ENCODE measurements at regions not wholly inside any gene's neighbourhood (a gene's known extent, or its start where the extent isn't known, plus 50 kb on each side); places are given as distances from the start of the nearest gene placed in this dataset.
"Not testable (repeated sequence)": the region's sequence is repeated elsewhere in the genome, so short reads cannot be mapped to it uniquely, and the experiment has no call there.

DNA sequence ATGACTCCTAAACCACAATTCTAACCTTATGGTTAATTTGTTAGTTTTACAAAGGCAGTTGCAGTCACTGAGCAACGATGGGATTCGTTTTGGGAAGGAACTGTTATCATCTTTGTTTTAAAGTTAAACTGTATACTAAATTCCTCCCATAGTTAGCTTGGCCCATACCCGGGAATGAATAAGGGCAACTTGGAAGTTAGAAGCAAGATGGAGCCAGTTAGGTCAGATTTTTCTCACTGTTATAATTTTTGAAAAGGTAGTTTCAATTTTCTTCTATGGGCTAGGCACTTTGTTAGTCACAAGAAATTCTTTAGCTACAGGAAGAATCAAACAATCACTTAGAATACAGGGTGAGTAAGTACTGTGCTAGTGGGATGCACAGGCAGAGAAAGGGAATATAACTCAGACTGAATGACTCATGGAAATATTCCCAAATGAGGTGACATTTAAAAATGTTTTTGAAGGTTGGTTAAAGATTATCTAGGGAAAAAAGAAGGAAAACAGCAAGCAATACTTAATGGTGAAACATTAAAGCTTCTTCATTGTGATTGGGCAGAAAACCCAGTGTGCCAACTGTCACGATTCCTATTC is 153.6 kb downstream of the MAGEB17 start:
- no peak for DNase-seq

DNA sequence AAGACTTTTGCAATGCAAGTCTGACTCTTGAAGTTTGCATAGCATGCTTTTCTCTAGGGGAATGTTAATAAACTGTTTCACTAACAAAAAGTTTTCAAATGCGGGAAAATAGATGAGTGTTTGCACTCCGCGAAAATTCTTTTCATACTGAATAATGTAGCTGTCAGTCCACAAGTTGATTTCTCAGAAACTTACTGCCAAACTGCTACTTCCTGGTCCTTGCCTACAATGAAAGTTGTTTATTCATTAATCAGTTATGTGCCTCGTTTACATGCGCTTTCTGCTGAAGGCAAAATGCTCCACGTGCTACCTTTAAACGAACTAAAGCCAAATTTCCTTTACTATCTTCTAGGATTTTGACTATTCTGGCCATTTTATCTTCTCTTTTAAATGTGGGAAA is 166.2 kb downstream of the MAGEB17 start:
- no peak for DNase-seq

DNA sequence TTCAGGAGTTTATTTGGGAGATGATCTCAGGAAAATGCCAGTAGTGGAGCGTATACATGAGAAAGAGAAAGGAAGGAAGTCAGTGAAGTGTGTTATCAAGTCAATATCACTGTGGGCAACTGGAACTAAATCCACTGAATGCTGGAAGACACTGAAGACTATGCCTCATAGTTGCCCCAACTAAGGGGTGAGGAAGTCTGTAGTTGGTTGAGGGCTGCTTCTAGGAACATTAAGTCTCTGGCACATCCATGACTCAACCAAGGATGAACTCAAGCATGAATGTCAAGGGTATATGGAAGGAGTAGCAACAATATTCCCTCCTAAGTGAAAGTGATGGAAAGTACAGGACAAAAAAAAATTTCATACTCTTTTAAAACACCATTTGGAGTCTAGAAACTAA is 167.9 kb downstream of the MAGEB17 start:
- DNase-seq, result no peak

DNA sequence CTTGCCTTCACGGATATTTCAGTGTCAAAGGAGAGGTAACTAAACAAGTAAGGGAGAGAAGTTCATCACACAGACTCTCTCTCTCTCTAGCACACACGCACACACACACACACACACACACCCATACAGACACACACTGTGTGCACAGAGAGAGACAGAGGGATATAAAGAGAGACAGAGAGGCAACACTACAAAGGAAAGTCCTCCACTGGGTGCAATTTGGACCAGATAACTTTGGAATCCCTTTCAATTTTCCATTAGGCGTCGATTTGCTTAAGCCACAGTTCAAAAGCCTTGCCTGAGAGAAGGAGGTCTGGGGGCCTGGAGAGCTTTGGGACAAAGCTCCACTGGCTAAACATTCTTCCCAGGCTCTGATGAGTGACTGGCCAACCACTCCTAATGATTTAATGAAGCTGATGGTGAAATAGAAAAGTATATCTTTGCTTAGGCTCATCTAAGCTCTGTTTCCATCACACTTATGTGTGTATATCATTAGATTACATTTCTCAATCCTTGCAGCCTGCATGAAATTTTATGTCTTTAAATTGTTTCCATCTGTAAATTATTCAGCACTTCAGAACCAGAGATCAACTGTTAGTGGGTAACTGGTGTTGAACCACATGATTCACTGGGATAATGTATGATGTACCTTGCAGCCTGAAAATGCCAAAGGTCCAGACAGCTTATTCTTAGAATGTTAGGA is 180.8 kb downstream of the MAGEB17 start:
- DNase-seq, result no peak

DNA sequence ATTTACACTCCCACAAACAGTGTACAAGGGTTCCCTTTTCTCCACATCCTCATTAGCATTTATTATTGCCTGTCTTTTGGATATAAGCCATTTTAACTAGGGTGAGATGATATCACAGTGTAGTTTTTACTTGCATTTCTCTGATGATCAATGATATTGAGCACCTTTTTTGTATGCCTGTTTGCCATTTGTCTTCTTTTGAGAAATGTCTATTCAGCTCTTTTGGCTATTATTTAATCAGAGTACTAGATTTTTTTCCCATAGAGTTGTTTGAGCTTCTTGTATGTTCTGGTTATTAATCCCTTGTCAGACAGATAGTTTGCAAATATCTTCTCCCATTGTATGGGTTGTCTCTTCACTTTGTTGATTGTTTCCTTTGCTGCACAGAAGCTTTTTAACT is 190.6 kb downstream of the MAGEB17 start:
- DNase-seq, result no peak

DNA sequence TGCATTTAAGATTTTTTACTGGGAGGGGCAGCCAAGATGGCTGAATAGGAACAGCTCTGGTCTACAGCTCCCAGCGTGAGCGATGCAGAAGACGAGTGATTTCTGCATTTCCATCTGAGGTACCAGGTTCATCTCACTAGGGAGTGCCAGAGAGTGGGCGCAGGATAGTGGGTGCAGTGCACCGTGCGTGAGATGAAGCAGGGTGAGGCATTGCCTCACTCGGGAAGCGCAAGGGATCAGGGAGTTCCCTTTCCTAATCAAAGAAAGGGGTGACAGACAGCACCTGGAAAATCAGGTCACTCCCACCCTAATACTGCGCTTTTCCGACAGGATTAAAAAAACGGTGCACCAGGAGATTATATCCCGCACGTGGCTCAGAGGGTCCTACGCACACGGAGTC is 192.8 kb downstream of the MAGEB17 start:
- DNase-seq, result not testable (repeated sequence)

DNA sequence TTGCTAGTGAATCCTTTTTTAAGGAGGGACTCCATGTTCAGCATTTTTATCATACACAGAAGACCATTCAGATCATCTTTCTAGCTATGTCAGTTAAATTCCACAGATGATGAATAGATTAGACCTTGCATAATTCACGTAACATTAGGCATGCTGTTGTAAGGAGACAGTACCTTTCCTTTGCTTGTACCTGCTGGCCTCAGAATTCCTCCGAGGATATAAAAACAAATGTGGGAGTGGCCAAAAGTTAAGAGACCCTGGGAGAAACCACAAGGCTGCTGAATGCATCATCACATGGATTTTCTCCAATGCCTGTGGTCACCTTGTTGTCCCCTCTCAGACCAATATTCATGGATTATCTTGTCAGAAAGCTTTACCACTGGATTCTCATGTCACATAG is 201.4 kb downstream of the MAGEB17 start:
- no peak for DNase-seq

DNA sequence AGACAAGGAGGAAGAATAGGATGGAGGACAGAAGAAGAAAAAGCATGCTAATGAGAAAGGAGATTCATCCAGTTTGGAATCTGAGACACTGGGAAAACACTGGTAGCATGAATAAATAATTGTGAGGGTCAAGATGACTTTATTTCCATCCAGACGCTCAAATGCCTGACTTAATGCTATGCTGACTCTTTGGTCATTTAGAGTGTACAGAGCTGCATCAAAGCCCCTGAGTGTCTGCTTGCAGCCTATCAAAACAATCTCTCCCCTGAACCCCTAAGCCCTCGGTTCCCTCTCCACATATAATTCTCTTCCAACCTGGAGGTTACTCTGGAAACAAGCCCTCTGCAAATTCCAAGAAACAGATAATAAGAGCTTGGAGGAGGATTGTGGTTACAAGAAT is 208.8 kb downstream of the MAGEB17 start:
- no peak for DNase-seq

DNA sequence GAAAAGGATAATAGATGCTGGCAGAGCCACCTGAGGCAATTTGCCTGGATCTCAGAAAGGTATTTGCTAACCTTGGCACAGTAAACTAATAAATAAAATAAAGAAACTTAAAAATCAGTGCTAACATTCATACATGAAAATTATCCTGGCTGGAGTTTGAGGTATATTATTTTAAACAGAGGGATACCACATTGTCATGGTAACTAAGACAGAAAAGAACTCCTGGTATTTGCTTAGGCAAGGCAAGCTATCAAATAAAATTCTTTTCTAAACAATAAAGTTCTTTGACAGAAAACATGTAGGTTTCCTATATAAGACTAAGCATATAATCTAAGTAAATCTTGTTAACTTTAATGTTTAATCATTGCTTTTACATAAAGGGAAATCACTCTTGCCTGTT is 218.8 kb downstream of the MAGEB17 start:
- no peak for DNase-seq

DNA sequence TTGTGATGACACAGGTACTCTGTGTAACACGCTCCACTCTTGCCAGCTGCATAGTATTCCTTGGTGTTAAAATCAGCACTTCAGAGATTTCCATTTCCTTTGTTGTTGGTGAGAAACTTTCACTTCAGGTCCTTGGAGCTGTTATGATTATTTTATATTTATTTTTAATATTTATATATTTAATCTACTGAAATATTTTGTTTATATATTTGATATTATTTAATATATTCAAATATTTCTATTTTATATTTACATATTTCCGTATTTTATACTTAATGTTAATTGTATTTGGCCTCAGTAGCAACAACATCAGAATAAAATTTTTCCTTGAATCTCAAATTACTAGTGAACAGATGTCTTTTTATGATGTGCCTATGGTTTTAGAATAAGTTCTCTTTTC is 225.3 kb downstream of the MAGEB17 start:
- no peak for DNase-seq

DNA sequence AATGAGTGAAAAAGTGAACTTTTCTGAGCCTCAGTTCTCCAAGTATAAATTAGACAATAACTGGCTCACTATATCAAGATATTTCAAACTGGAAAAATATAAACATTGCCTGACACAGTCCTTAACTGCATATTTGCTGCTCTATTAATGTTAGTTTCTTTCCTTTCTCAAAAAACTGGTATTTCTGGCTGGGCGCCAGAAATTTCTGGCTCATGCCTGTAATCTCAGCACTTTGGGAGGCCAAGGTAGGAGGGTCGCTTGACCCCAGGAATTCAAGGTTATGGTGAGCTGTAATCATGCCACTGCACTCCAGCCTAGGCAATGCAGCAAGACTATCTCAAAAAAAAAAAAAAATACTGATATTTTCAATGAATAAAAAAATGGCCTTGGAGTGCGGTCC is 227.0 kb downstream of the MAGEB17 start:
- no peak for DNase-seq

DNA sequence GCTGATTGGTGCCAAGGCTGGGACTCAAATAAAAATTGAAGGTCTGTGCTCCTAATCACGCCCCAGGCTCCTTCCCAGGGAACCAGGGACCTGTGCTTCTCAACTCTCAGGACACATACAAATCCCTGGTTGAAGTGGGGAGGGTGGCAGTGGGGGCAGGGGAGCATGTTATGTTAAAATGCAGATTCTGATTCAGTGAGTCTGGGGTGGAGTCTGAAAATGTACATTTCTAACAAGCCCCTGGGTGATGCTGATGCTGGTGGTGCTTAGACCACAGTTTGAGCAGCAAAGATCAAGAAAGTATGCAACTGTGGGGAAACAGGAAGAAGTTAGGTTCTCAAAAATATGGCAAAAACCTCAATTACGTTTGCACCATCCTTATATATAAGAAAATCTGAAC is 236.5 kb downstream of the MAGEB17 start:
- no peak for DNase-seq

DNA sequence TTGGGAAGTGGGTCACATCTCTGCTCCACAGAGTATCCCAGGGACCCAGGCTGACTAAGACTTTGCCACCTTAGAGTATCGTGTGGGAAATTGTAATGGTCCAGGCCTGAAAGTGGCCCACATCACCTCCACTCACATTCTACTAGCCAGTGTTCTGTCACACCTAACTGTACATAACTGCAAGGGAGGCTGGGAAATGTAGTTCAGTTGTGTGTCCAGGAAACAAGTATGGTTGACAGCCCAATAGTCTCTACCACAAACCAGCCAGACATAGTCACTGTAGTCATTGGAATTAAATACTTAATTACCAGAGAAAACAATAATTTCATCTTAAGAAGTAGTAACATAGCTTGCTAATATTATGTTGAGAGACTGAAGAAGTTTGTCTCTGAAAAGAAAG is 233.4 kb upstream of the S100G start:
- DNase-seq, result no peak

DNA sequence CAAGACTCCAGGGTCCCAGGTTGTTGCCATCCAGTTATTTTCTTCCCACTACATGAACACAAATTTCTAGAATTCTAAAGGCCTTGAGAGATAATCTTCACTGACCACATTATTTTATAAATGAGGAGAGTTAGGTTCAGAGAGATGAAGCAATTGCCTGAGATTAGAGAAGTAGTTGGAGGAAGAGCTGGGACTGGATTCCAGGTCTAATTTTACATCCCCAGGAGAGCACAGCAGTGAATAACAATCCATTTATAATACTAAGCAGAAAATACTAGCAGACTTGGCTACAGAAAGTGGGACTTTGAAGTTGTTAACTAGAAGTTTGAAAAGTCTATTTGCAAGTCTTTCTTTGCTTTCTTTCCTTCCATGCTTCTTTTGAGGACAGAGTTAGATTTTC is 231.3 kb upstream of the S100G start:
- no peak for DNase-seq

DNA sequence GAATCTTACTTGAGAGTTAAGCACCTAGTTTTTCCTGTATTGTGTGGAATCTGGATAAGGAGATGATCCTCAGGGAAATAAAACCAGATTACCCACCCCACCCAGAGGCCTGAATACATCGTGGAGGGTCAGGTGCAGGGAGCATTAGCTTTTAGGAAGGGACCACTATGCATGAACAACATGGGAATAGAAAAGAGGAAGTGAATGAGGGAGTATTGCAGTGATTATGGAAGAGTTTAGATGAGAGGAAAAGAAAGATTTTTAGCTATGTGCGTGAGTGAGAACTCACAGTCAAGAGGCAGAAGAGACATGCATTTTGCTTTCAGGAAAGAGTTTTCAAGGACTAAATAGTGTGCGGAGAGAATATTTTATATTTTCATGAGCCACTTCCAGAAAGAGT is 222.3 kb upstream of the S100G start:
- no peak for DNase-seq

DNA sequence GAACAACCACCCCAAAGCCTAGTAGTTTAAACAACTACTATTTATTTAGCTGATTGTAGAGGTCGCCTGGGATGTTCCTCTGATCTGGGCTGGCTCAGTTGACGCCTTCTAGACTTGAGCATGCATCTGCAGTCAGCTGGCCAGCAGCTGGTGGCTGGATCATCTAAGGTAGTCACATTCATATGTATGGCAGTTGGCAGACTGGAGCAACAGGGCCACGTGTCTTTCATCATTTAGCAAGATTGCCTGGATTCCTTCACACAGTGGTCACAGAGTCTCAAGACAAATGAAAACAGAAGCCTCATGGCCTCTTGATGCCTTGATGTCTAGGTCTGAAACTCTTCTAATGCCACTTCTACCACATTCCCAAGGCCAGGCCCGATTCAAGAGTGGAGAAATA is 220.6 kb upstream of the S100G start:
- no peak for DNase-seq

DNA sequence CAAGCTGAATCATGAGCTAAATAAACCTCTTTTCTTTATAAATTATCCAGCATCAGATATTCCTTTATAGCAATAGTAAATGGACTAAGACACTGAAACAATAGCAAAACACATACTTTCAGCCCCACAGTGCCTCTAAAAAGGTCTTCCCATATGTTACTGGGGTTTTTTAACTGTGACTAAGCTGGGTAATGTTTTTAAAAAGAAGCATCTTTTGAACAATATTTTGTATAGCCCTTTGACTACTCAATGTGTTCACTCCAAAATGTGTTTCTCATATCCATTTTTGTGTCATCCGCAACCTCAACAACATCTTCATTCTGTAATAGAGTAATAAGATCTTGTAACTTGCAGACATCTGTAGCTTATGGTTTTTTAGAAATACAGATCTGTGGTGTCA is 218.7 kb upstream of the S100G start:
- DNase-seq, result no peak

DNA sequence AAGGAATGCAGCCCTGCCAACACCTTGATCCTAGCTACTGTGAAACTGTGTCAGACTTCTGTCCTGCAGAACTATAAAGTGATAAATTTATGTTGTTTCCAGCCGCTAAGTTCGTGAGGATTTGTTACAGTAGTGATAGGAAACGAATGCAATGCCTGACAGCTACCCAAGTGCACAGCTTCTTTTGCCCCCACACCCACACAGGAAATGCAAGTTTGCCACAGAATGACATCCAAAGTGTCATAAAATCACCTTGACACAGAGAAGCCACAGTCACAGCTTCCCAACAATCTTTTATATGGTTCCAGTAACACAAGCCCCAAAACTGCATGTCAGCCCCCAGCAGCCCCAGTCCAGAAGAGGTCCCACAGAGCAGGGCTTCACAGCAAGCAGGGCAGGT is 216.9 kb upstream of the S100G start:
- no peak for DNase-seq

DNA sequence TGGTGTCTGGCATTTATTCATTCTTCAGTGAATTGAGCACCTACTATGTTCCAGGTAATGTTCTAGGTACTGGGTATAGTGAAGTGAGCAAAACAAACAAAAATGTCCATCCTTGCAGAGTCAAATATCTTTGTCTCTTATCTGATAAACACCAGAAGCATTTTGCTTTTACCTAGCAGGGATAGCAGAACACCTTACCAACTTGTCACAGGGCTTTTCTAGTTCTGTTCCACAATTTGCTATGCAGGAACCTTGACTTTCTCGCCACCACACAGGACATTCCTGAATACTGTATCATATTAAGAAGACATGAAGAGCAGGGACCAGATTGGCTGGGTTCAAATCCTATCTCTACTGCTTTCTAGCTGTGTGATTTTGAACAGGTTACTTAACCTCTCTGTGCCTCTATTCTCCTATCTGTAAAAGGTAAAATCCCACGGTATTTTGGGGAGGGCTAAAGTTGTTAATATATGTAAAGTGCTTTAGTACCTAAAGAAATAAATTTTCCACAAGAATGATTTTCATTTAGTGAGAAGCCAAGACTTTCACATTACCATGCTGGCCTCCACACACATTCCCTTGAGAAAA is 214.5 kb upstream of the S100G start:
- DNase-seq, result no peak

DNA sequence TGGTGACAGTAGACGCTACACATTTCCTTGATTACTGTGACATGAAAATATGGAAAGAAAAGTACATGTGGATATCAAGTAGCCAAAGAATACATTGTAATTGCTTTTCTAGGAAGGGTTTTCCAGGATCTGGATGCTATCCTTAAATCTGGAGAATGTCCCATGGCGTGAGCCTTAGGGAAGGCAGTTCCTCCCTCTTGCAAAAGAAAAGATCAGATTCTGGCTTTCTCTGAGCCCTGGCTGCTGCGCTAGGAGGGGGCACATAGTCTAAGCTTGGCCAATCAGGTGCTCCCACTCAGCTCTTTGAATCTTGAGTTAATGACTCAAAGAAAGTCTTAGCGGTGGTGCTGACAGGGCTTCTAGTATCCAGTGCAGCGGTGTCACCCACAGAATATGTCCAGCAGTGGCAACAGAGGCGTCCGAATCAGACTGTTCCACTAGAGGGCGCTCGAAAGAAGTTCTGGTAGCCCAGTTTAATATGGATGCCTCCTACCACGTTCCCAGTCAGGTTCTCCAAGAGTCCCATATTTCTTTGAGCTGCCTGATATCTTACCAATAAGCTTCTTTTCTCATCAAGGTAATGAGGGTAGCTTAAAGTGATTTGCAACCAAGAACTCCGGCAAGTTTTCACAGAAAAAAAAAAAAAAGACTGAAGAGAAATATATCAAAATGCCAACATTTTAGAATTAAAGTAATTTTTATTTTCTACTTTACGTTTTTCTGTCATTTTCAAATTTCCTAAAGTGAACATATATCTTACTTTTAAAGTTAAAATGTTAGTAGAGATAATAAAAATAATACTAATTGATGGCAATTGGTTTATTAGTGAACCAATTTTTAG is 213.4 kb upstream of the S100G start:
- DNase-seq, result peak; percentile 73

DNA sequence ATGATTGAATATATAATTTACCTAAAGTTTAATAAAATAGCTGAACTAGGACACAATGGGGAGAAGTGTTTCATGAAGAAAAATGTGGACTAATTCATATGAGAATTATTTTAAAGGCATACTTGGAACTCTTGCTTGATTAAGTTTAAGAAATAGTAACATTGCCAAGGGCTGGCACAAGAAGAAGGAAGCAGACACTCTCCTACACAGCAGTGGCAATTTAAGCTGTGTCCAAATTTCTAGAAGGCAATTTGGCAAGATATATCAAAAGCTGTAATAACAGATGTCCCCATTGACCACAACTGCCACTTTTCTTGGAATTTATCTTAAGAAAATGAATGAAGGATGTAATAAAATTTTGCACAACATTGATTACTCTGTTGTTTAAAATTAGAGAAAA is 209.5 kb upstream of the S100G start:
- DNase-seq, result no peak

DNA sequence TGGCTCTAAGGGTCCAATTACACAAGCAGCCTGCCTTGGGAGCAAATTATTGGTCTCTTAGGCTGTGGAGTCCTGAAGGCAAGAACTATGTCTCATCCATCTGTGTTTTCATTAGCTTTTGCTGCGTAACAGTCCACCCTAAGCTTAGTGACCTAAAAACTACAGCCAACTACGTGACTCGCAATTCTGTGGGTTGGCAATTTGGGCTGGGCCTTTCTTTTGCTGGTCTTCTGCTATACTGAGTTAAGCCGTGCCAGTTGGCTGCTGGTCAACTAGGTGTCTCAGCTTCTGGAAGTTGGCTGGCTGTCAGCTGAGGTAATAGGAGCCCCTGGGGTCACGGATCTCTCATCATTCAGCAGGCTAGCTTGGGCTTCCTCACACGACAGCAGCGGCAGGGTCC is 205.6 kb upstream of the S100G start:
- no peak for DNase-seq

DNA sequence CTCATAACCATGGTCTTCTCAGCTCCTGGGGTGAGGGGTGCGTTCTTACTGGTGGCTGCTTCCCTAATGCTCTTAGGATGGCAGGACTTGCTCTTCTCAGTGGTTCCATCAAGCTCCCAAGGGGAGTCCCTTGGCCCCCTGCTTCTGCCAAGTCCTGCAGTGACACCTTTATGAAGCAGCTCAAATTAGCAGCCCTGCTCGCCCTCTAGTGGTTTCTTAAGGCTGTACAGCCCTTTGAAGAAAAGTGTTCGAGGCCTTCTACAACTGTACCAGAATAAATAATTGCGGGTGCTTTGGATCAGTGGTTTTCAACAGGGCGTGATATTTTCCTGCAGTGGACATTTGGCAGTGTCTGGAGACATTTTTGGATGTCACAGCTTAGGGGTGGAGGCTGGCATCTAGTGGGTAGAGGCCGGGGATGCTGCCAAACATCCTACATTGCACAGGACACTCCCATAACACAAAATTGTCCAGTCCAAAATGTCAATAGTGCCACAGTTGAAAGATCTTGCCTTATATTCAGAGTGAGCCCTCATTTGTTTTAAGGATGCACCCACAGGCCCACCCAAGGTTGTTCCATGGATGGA is 204.7 kb upstream of the S100G start:
- peak; percentile 51 for DNase-seq

DNA sequence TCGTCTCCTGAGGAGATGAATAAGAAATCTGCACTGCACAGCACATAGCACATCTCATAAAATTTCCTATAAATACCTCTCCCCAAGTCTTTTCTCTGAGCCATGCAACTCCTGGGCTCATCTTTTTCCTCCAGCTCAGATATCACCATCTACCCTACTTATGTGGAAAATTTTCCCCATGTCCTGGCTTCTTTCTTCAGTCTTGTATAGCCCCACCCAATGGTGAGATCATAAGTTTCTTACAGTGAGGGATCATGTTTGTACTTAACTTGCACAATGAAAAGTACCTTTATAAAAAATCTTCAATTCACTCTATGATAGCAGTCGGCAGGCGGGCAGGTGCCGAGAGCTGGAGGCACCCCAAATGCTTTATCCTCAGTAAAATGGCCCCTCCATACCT is 198.6 kb upstream of the S100G start:
- no peak for DNase-seq

Measured in activated CD4-positive, alpha-beta T cell treated with anti-CD3 and anti-CD28 coated beads, Interleukin-2, amount 50 U/mL, for 16 hours (primary cell).